ENCODE measurements at regions not wholly inside any gene's neighbourhood (a gene's known extent, or its start where the extent isn't known, plus 50 kb on each side); places are given as distances from the start of the nearest gene placed in this dataset.
A peak's percentile ranks its signal among the peaks of the same experiment; 100 is the strongest.

DNA sequence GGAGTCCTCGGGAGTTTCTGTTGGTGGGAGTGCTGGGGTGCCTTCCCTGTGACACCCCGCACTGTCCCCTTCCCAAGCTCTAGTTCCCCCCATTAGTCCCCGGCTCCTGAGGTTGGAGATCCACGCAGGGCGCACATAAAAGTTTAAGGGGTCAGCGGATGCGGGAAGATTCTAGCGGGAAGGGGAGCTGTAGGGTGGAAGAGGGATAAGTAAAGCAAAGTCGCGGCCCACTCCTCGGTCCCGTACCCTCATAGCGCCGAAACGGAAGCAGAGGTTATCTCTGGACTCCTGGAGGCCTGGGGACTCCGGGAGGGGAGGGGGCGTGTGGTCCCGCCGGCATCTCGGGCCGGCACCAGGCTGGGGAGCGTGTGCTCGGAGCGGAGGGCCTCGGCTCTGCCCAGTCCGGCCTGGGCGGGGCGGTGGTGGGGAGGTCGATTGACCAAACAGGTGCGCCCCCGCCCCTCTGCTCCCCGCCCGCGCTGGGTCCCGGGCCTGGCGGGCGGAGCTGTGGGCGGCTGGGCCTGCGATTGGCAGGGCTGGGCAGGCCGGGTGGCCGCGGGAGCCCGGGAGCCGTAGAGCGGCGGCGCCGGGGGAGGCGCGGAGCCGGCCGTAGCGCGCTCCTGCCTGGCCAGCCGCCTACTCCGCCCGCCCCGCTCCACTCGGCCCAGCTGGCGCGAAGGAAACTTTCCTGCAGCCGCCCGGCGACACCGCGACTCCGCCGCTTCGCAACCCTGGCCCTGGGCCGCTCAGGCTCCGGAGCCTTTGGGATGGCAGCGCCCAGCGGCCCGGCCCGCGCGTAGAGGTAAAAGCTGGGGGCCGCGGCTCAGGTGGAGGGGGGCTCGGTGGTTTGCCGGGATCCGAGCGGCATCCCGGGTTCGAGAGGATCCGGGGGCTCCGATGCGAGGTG is 52.2 kb upstream of the DAB2IP start (continued):
- TF ChIP-seq MAFK (IDR thresholded peaks at IDR 0.05; ENCODE audit: low read depth, low read length): no peak
- TF ChIP-seq TAF1 (IDR thresholded peaks at IDR 0.05; ENCODE audit: low read depth, low read length): peak; percentile 60
- TF ChIP-seq CHD1 (IDR thresholded peaks at IDR 0.05; ENCODE audit: low read depth, low read length): no peak
